Suppressor macrophage treated with lipopolysaccharide for 1 hour (primary cell): ENCODE measurements at regions not wholly inside any gene's neighbourhood (a gene's known extent, or its start where the extent isn't known, plus 50 kb on each side); places are given as distances from the start of the nearest gene placed in this dataset.

ENCODE experiments used
- DNase-seq, 3 donors: peaks; one replicate each; pipeline ENCODE4 v3.0.0-alpha.2; 2020 to 2022

DNA sequence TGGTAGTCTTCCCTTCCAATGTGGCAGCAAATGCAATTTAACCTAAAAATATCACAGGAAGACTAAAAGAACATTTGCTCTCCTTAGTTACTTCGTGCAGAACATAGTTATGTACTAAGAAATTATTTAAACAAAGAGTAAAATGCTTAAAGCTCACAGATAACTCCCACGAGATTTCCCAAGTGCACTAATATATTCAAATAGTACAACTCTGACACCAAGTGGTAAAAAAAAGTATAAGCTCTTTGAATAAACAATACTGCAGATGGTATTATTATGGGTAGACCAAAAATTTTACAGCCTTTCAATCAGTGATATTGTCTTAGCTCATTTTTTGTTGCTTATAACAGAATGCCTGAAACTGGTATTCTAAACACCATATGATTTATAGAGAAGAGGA, 52.8 kb upstream of the FILIP1 start:
- DNase-seq = peak in 1 of 3 donors; percentile 52

DNA sequence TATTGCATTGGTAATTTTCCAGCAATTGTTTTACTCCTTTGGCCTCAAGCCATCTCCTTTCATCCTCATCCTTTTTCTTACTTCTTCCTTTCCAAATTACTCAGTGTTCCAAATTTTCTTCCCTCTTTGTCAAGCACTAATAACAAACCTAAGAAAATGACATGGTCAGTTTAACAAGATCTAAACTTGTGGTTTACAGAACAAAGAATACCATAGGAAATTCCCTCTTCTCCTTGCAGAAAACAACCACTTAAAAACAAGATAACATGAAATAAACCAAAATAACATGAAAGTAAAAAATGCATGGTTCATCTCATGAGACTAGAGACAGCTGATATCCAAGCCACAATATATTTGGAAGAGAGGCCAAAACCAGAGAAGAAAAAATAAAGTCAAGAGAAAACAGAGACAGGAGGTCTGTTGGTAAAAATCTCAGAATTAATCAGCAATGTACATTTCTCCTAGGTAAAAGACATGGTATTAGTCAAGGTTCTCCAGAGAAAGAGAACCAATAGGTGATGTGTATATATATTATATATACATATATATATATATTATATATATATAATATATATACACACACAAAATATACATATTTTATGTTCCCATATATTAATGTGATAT, 51.0 kb upstream of the SENP6 start:
- DNase-seq = no peak

DNA sequence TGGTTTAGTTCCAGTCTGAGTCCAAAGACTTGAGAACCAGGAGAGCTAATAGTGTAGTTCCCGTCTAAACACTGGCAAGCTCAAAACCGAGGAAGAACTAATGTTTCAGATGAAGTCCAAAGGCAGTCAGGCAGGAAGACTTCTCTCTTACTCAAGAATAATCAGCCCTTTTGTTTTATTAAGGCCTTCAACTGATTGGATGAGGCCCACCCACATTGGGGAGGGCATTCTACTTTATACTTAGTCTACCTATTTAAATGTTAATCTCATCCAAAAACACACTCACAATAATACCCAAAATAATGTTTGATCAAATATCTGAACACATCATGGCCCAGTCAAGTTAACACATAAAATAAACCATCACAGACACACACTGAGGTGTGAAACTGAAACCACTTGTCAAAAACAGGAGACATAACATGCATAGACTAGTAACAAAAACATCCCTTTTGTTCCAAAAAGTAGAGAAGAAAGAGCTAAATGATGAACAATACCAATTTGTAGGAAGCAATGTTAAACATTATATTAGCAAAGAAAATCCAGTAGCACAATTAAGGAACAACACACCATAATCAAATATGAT, 50.2 kb upstream of the SENP6 start:
- DNase-seq = no peak
